ENCODE measurements at regions not wholly inside any gene's neighbourhood (a gene's known extent, or its start where the extent isn't known, plus 50 kb on each side); places are given as distances from the start of the nearest gene placed in this dataset.

GRCh38 chr4:54543088-54543795, 114.5 kb upstream of the KIT start:
- DNase-seq (ENCODE audit: low read depth, low spot score) = peak; percentile 83

GRCh38 chr4:54545663-54546424, 111.9 kb upstream of the KIT start:
- no peak for DNase-seq (ENCODE audit: low read depth, low spot score)

- no peak for DNase-seq (ENCODE audit: low read depth, low spot score)
Observed at GRCh38 chr4:54547299-54548097, 110.3 kb upstream of the KIT start.

GRCh38 chr4:54548098-54548620, 109.6 kb upstream of the KIT start:
- no peak for DNase-seq (ENCODE audit: low read depth, low spot score)

- no peak for DNase-seq (ENCODE audit: low read depth, low spot score)
Observed at GRCh38 chr4:54548831-54549460, 108.8 kb upstream of the KIT start.

DNA sequence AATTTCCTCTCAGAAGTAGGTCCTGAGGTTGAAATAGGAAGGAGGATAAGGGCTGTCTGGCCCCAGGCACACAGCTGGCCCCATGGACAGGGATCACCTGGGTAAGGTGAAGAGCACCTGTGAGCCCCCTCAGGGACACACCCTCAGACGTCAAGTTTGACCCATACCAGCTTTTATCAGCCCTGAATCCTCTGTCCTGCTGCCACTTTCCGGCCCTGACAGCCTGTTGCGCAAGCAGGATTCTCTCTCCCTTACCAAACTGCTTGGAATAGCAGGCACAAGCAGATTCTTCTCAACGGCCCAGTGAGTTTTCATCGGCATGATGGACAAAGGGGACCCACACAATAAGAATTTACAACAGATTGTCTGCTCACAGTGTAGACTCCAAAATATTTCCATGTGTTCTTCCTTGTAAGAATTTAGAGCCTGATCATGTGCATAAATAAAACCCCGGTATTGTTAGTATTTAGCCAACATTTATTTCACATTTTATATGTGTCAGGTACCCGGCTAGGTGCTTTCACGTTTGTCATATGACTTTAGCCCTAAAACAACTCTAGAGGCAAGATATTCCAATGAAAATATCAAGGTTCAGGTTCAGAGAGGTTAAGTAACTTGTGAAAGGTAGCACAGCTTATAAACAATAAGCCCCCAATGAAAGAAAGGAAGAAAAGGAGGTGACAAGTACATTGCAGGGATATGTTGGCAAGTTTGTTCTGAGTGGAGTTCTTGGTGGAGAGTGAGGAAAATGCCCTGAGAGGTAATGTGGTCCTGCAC, 107.2 kb upstream of the KIT start:
- peak; percentile 43 for DNase-seq (ENCODE audit: low read depth, low spot score)

DNA sequence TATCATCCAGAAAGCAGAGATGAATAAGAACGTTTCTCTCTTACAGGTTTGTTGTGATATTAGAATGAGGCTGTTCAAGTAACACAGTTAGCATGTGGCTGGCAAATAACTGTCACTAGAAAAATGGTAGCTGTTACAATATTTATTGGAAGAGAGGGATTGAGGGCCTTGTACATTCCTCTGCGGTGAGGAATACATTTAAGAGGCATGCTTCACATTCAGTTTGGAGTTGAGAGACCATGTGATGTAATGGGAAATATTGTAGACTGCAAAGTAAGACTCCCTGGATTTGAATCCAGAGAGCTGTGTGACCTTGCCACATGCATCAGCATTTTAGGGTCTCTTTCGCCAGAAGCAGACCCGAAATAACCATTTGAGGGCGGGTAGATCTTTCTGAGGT, 104.8 kb upstream of the KIT start:
- DNase-seq (ENCODE audit: low read depth, low spot score) = peak; percentile 58

- DNase-seq (ENCODE audit: low read depth, low spot score) = no peak
Observed at GRCh38 chr4:54554339-54554990, 103.3 kb upstream of the KIT start.

DNA sequence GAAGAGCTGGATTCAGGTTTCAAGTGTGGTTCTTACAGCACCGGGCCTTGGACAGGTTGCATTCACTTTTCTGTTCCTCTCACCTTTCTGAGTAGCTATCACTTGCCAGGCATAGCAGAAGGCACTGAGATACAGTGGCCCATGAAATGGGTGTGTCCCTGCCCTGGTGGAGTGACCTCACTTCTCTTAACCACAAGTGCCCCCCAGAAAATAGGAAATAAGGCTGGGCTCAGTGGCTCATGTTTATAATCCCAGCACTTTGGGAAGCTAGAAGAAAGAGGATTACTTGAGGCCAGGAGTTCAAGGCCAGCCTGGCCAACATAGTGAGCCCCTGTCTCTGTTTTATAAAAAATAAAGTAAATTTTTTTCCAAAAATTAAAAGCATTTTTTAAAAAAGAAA, 101.7 kb upstream of the KIT start:
- no peak for DNase-seq (ENCODE audit: low read depth, low spot score)

DNA sequence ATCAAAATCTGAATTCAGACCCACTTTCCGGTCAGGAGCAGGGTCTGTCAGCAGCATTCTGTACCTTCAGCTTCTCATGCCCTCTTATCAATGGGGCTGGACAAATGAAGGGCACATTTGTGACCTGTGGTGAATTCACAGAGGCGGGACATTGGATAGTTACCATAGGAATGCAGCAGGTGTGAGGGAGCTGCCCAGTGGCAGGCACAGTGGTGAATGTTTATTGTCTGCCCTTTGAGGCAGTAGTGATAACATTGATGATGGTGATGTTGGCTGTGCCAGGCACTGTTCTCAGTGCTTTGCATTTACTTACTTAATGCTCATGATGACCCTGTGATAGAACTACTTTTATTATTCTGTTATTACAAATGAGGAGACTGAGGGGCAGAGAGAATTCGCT, 101.2 kb upstream of the KIT start:
- DNase-seq (ENCODE audit: low read depth, low spot score) = no peak

GRCh38 chr4:54558889-54559677, 98.7 kb upstream of the KIT start:
- peak; percentile 14 for DNase-seq (ENCODE audit: low read depth, low spot score)

DNA sequence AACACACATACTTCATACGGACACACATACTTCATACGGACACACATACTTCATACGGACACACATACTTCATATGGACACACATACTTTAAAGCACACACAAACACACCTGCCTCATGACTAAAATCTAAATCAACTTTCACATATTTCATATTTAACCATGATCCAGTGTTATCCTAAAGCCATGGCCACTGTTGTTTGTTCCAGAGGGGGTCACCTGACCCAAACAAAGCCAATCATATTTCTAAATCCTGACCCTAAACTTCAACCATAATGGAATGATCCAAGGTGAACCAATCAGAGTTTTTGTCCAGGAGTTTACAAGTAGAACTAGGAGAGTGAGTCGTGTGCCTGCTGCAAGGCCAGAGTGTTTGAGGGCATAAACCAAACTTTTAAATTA, 97.2 kb upstream of the KIT start:
- DNase-seq (ENCODE audit: low read depth, low spot score) = no peak

GRCh38 chr4:54561940-54562339, 95.8 kb upstream of the KIT start:
- DNase-seq (ENCODE audit: low read depth, low spot score) = no peak

- DNase-seq (ENCODE audit: low read depth, low spot score) = no peak
Observed at GRCh38 chr4:54566608-54567007, 91.1 kb upstream of the KIT start.

- no peak for DNase-seq (ENCODE audit: low read depth, low spot score)
Observed at GRCh38 chr4:54567327-54567726, 90.4 kb upstream of the KIT start.

- DNase-seq (ENCODE audit: low read depth, low spot score) = peak; percentile 46
Observed at GRCh38 chr4:54568184-54568583, 89.6 kb upstream of the KIT start.

DNA sequence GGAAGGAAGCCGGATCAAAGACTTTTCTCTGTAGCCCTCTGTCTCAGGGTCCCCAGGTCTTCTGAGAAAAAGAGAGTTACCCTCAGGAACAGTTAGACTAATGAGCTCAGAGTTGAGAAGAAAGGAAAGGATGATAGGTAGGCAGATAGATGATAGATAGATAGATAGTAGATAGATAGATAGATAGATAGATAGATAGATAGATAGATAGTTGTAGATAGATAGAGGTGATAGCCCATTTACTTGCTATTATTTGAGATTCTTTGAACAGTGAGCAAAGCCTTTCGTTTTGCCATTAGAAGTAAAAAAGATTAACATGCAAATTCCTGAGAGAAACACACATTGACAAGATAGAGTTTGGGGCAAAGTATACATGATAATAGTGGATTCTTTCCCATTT, 86.9 kb upstream of the KIT start:
- no peak for DNase-seq (ENCODE audit: low read depth, low spot score)

DNA sequence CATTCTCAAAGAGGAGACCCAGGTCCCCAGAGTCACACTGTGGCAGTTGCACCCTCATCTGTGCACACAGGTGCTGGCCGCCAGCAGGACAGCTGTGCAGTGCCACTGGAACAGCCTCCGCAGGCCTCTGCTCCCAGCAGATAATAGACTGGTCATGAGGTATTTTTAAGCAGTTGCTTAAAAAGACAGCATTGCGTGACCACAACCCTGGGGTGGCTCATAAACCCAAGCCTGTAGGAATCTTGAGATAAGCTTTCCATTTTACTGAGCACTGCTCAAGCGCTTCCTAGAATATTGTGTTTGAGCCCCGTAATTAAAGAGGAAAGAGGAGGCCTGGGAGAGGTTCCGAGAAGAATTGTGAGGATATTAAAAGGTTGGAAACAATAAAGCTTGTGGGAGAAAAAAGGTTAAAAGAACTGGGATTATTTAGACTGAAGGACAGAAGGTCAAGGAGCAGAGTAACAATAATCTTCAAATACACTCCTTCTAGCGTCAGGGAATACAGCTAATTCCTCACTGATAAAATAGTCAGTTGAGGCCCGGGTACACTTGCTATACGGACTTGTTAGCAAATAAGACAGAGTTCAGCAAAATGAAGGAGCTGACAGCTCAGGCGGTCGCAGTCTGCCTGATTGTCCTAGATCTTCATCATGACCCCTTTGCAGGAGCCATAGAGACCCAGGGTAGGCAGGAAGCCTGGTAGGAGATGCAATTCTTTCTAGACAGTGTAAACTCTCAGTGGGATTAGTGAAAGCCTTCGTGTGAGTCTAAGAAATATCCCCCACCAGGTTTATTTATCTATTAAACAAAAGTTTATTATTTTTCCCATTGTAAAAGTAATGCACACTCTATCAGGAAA, 86.2 kb upstream of the KIT start:
- no peak for DNase-seq (ENCODE audit: low read depth, low spot score)

GRCh38 chr4:54572152-54572542, 85.6 kb upstream of the KIT start:
- DNase-seq (ENCODE audit: low read depth, low spot score) = no peak
